ENCODE measurements at regions not wholly inside any gene's neighbourhood (a gene's known extent, or its start where the extent isn't known, plus 50 kb on each side); places are given as distances from the start of the nearest gene placed in this dataset.
A peak's percentile ranks its signal among the peaks of the same experiment; 100 is the strongest.
"Not testable (repeated sequence)": the region's sequence is repeated elsewhere in the genome, so short reads cannot be mapped to it uniquely, and the experiment has no call there.

DNA sequence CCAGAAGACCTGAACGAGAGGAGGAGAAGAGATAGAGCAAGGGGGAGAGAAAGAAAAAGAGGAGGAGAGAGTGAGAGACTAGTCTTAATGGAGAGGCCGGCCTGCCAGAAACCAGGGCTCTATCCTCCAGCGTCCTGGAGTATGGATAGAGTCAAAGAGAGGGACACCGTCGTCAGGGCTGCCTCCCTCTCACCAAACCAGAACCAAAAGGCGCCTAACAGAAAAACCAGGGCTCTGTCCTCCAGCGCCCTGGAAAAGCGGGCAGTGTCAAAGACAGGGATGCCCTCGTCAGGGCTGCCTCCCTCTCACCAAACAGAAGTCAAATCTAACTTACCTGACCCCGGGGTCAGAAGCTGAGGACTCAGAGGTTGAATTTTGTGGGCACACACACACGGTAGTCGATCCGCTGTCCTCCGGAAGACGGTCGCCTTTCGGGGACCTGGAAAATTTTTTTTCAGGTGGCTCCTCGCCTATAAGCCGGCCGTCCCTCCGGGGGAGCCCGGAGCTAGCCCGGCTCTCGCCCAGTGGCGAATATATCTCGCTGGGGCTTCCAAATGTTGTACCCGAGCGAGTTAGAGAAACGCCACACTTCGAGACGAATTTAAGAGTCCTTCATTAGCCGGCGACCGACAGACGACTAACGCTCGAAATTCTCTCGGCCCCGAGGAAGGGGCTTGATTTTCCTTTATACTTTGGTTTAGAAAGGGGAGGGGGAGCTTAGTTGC is 148.2 kb downstream of the TRIM27 start:
- no peak overlapping the region for H3K4me3 Mint-ChIP-seq
- peaks cover 9% of the 10 kb centered on the region for H3K4me1 Mint-ChIP-seq (ENCODE audit: low read depth)
- peak overlapping the region; percentile 83 for H3K27ac Mint-ChIP-seq
- H3K36me3 Mint-ChIP-seq (ENCODE audit: low read depth), result peaks cover 9% of the 10 kb centered on the region
- peaks cover 16% of the 10 kb centered on the region for H3K9me3 Mint-ChIP-seq
- no peak for DNase-seq (ENCODE audit: low spot score)
- intact Hi-C loops (cut with micrococcal nuclease), result loop anchor here (2.0 kb wide), 2 partner anchors 35 kb away; no protein-coding TSS in a partner anchor
- peaks cover 90% of the 10 kb centered on the region for H3K27me3 Mint-ChIP-seq (ENCODE audit: insufficient read depth)

DNA sequence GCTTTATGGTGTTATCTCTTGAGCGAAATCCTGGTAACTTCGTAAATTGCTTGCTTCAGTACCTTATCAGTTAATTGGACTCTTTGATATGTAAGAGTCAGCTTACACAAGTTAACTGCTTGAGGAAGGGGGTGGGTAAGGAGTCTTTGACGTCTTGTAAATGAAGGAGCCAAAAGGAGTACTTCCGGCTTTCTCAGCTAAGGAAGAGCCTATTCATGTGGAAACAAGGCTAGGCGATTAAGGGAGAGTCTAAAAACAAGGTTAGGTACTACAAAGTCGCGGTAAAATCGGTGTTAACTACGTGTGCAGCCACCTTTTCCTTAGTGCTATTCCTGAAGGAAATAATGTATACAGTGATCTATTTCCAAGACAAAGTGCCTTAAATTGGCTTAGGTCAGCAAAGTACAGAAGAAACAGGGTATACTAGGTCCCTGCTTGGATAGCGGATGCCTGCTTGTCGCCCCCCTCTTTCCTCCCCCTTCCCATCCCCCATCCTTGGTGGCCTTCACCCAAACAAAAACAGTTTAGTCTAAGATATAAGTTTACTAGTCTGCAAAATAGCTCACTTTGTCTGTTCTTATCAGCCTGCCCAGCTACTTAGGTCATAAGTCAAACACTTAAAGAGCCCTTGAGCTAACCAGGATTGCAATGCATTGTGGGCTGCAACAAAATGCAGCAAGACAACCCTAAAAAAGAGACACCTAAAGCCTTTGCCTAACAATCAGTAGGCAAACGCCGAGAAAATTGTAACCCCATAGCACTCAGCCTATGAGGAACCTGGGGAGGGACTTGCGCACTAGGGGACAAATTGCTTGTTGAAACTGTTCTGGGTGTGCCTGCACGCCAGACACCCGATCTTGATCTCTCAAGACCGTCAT is 147.3 kb downstream of the TRIM27 start:
- peaks cover 87% of the 10 kb centered on the region for H3K27me3 Mint-ChIP-seq (ENCODE audit: insufficient read depth)
- peaks cover 16% of the 10 kb centered on the region for H3K9me3 Mint-ChIP-seq
- H3K27ac Mint-ChIP-seq, result peak overlapping the region; percentile 8
- H3K4me3 Mint-ChIP-seq, result no peak overlapping the region
- no peak for DNase-seq (ENCODE audit: low spot score)
- H3K36me3 Mint-ChIP-seq (ENCODE audit: low read depth), result peaks cover 9% of the 10 kb centered on the region
- intact Hi-C loops (cut with micrococcal nuclease), result no loop called here
- peaks cover 9% of the 10 kb centered on the region for H3K4me1 Mint-ChIP-seq (ENCODE audit: low read depth)

DNA sequence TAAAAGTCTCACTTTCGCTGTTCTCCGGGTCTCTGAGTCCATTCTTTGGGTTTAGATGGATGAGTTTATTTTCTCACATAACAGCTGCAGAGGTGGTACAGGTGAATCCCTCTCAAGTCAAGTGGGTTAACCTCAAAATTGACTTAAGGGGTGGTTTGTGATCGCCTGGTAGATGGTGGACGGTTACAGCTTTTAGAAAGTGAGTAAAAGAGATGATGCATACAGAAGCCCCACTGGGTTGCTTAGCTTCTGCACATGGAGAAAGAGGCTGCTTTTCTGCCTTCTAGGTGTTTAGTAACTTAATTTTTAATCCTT is 146.7 kb downstream of the TRIM27 start:
- no peak for DNase-seq (ENCODE audit: low spot score)
- Mint-ChIP-seq H3K9me3 (peaks cover 16% of the 10 kb centered on the region), H3K4me1 (ENCODE audit: low read depth) (peaks cover 11% of the 10 kb centered on the region), H3K27ac (no peak overlapping the region), H3K27me3 (ENCODE audit: insufficient read depth) (peaks cover 86% of the 10 kb centered on the region), H3K36me3 (ENCODE audit: low read depth) (peaks cover 9% of the 10 kb centered on the region), H3K4me3 (no peak overlapping the region)
- intact Hi-C loops (cut with micrococcal nuclease), result no loop called here

DNA sequence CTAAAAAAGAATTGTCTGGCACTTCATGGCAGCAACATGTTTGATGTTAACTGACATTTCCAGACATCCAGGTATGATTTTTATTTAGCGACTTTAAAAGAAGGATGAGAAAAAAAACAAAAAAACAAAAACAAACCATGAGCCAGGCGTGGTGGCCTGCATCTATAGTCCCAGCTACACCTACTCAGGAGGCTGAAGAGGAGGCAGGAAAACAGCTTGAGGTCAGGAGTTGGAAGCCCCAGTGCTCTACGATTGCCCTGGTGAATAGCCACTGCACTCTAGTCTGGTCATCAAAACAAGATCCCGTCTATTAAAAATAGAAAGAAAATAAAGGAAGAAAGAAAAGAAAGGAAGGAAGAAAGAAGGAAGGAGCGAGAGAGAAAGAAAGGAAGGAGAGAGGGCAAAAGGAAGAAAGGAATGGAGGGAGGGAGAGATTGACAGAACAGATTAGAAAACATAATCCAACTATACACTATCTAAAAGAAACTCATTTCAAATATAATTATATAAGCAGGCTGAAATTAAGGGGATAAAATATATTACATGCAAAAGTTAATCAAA is 141.6 kb downstream of the TRIM27 start:
- Mint-ChIP-seq H3K4me1 (ENCODE audit: low read depth) (peaks cover 6% of the 10 kb centered on the region), H3K27me3 (ENCODE audit: insufficient read depth) (peaks cover 83% of the 10 kb centered on the region), H3K4me3 (no peak overlapping the region), H3K27ac (peak overlapping the region; percentile 27), H3K9me3 (peaks cover 16% of the 10 kb centered on the region), H3K36me3 (ENCODE audit: low read depth) (peaks cover 6% of the 10 kb centered on the region)
- intact Hi-C loops (cut with micrococcal nuclease), result no loop called here
- no peak for DNase-seq (ENCODE audit: low spot score)

DNA sequence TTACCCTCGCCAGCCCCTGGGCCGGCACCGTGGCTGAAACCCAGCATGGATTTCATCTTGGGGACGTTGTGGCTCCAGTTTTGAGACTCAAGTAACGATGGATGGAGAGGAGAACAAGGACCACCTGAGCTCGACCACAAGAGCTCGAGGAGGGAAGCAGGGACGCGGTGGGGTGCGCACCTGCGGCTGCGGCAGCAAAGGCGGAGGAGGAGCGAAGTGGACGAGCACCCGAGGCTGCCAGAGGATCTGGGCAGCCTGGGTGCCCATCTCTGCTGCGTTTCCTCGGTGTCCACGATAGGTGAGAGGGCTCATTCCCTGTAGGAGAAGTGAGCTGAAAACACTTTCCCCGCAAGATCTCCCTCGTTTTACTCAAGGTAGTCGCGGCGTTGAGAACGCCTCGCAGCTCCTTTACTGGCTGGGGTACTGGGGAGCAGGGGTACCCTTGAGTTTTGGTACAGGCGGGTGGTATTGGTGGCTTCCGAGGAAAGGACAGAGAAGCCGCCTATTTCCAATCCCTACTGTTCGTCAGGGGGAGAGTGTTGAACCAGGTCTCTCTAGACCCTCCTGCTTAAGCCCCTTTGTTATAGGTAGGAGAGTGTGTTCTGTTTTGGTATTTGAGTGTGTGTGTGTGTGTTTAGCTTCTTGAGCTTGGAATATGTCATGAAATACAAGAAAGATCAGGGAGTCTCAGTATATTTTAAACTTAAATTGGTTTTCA is 137.7 kb downstream of the TRIM27 start:
- DNase-seq (ENCODE audit: low spot score), result no peak
- intact Hi-C loops (cut with micrococcal nuclease), result no loop called here
- H3K36me3 Mint-ChIP-seq (ENCODE audit: low read depth), result peaks cover 5% of the 10 kb centered on the region
- no peak overlapping the region for H3K4me3 Mint-ChIP-seq
- peaks cover 20% of the 10 kb centered on the region for H3K4me1 Mint-ChIP-seq (ENCODE audit: low read depth)
- peak overlapping the region; percentile 1 for H3K27ac Mint-ChIP-seq
- H3K27me3 Mint-ChIP-seq (ENCODE audit: insufficient read depth), result peaks cover 87% of the 10 kb centered on the region
- H3K9me3 Mint-ChIP-seq, result peaks cover 12% of the 10 kb centered on the region

DNA sequence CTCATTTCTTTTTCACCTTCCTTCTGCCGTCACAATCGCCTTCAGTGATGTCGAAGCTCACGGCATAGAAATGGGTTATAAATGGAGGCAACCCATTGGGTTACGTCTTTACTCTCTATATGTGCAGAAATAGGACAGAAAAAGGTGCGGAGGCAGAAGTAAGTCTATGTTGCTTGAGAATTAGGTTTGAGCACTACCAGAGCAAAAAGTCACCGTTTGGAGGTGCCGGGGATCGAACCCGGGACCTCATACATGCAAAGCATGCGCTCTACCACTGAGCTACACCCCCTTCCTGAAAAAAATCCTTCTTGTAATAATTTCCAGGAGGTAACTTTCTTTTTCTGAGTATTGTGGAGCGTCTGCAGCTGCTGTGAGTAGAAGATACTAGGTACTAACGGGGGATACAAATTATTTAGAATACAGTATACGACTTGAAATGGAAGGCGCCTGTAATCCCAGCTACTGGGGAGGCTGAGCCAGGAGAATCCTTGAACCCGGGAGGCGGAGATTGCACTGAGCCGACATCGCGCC is 134.2 kb downstream of the TRIM27 start:
- Mint-ChIP-seq H3K4me1 (ENCODE audit: low read depth) (peaks cover 22% of the 10 kb centered on the region), H3K27ac (peak overlapping the region; percentile 67), H3K36me3 (ENCODE audit: low read depth) (peaks cover 6% of the 10 kb centered on the region), H3K27me3 (ENCODE audit: insufficient read depth) (peaks cover 86% of the 10 kb centered on the region), H3K4me3 (peak overlapping the region; percentile 62), H3K9me3 (peaks cover 7% of the 10 kb centered on the region)
- DNase-seq (ENCODE audit: low spot score), result no peak
- intact Hi-C loops (cut with micrococcal nuclease), result no loop called here

DNA sequence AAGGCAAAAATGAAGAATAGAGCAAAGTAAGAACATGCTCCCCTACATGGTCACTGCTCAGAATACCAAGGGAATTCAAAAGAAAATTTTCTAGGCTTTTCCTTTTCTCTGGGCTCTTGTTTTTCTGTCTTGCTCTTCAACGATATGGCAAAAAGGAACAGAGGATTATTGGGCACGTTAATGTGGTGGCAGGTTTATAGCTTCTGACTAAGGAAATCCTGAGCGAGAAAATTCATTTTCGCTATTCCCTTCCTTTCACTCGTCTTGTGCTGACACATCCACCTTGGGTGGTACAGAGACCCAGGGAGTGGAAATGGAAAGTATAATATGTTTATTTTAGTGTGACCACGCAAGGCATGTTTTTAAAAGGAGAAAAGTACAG is 132.8 kb downstream of the TRIM27 start:
- intact Hi-C loops (cut with micrococcal nuclease), result no loop called here
- peaks cover 11% of the 10 kb centered on the region for H3K9me3 Mint-ChIP-seq
- H3K27me3 Mint-ChIP-seq (ENCODE audit: insufficient read depth), result peaks cover 87% of the 10 kb centered on the region
- no peak for DNase-seq (ENCODE audit: low spot score)
- peaks cover 8% of the 10 kb centered on the region for H3K36me3 Mint-ChIP-seq (ENCODE audit: low read depth)
- H3K4me3 Mint-ChIP-seq, result no peak overlapping the region
- peaks cover 36% of the 10 kb centered on the region for H3K4me1 Mint-ChIP-seq (ENCODE audit: low read depth)
- peak overlapping the region; percentile 61 for H3K27ac Mint-ChIP-seq

DNA sequence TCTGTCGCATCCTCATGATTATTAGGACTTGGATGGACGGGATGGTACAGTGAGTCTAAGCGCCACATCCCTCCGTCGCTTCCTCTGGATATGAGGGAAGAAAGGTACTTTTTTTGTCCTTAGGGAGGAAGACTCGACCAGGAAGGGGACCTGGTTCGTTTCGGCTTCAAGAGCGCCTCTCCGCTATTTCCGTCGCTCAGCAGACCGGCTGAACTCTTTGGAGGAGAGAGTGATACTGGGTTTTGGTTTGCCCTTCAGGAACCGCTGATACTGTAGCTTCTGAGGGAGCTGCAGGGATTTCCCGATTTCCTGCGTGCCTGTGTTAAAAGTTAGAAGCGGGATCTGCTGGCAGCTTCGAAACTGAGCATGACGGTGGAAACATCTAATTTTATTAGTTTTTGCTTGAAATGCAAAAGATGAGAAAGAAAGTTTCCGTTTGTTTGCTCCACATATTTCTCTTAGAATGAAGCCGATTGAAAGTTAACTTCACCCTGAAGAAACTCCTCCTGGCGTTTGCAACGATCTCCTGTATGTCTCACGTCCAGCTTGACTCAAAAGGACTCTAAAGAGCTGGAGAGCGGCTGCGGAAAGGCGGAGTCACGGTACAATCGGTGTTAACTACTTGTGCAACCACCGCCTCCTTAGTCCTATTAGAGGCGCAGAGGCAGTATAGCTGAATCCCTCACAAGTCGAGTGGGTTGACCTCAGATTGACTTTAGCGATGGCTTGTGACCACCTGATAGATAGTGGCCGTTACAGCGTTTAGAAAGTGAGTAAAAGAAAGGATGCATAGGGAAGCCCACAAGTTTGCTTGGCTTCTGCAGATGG is 129.4 kb downstream of the TRIM27 start:
- Mint-ChIP-seq H3K9me3 (peaks cover 9% of the 10 kb centered on the region), H3K4me3 (peak overlapping the region; percentile 53), H3K27ac (peak overlapping the region; percentile 15), H3K27me3 (ENCODE audit: insufficient read depth) (peaks cover 83% of the 10 kb centered on the region), H3K4me1 (ENCODE audit: low read depth) (peaks cover 40% of the 10 kb centered on the region), H3K36me3 (ENCODE audit: low read depth) (peaks cover 5% of the 10 kb centered on the region)
- no peak for DNase-seq (ENCODE audit: low spot score)
- intact Hi-C loops (cut with micrococcal nuclease), result loop anchor here (2.0 kb wide), 1 partner anchor 16 kb away; no protein-coding TSS in a partner anchor

DNA sequence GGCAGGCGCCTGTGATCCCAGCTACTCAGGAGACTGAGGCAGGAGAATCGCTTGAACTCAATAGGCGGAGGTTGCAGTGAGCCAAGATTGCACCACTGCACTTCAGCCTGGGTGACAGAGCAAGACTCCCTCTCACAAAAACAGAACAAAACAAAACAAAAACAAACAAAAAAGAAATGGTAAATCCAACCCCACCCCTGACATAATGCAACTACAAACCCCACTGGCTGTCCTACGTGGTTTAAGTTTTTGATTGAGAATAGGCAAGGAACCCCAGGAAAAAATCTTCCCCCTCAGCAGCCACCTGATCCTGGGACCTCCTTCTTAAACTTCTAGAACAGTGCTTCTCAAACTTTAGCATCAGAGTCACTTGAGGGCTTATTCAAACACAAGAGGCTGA is 123.1 kb downstream of the TRIM27 start:
- H3K9me3 Mint-ChIP-seq; intact Hi-C loops (cut with micrococcal nuclease); H3K27ac Mint-ChIP-seq; H3K4me3 Mint-ChIP-seq; H3K36me3 Mint-ChIP-seq (ENCODE audit: low read depth); DNase-seq (ENCODE audit: low spot score): not testable (repeated sequence)
- H3K4me1 Mint-ChIP-seq (ENCODE audit: low read depth), result peaks cover 25% of the 10 kb centered on the region
- H3K27me3 Mint-ChIP-seq (ENCODE audit: insufficient read depth), result peaks cover 59% of the 10 kb centered on the region

DNA sequence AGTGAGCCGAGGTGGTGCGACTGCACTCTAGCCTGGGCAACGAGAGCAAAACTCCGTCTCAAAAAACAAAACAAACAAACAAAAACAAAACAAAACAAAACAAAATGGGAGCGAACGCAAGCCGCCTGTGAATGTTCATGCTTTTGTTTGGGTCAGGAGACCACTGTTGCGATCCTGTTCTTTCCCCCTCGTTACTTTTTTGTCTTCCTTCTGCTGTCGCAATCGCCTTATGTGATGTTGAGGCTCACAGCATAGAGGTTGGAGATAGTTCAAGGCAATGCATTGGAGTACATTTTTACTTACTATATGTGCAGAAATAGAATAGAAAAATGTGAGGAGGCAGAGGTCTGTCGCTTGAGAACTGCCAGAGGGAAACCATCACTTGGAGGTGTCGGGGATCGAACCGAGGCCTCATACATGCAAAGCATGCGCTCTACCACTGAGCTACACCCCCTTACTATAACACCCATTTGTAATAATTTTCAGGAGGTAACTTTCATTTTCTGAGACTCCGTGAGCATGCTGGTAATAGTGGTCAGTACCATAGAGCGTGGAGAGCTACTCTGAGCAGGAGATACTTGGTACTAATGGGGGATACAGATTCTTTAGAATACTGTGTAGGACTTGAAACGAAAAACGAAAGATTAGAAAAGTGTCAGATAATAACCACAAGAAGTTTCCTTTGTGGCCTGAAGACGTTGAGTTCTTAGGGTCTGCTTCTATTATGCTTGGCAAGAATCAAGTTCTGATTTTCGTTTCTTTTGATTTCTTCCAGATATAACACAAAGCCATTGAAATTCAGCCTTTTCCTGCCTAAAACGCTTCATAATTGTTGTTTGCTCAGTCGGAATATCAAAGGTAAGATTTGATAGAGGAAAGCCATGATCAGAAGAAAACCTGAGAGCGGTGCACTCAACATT is 121.1 kb downstream of the TRIM27 start:
- H3K4me3 Mint-ChIP-seq, result no peak overlapping the region

DNA sequence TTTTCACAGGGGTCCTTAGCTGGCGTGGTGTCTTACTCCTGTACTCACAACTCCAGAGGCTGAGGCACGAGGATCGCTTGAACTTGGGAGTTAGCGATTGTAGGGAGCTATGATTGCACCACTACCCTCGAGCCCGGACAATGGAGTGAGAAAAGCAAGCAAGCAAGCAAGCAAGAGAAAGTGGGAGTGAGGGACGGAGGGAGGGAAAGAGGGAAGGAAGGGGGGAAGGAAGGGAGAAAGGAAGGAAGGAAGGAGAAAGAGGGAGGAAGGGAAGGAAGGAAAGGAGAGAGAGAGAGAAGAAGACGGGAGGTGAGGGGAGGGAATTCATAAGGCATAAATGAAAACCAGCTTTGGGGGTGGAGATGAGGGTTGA is 120.5 kb downstream of the TRIM27 start:
- peaks cover 60% of the 10 kb centered on the region for H3K27me3 Mint-ChIP-seq (ENCODE audit: insufficient read depth)
- H3K4me3 Mint-ChIP-seq, result no peak overlapping the region

More for the DNA sequence above, 121.1 kb downstream of the TRIM27 start:
- no peaks in the 10 kb centered on the region for H3K36me3 Mint-ChIP-seq (ENCODE audit: low read depth)
- no peak overlapping the region for H3K27ac Mint-ChIP-seq
- peaks cover 58% of the 10 kb centered on the region for H3K27me3 Mint-ChIP-seq (ENCODE audit: insufficient read depth)
- intact Hi-C loops (cut with micrococcal nuclease), result no loop called here
- peaks cover 15% of the 10 kb centered on the region for H3K4me1 Mint-ChIP-seq (ENCODE audit: low read depth)
- DNase-seq (ENCODE audit: low spot score), result no peak
- peaks cover 4% of the 10 kb centered on the region for H3K9me3 Mint-ChIP-seq

More for the DNA sequence above, 120.5 kb downstream of the TRIM27 start:
- Mint-ChIP-seq H3K9me3 (peaks cover 8% of the 10 kb centered on the region), H3K27ac (no peak overlapping the region), H3K4me1 (ENCODE audit: low read depth) (peaks cover 22% of the 10 kb centered on the region), H3K36me3 (ENCODE audit: low read depth) (no peaks in the 10 kb centered on the region)
- no peak for DNase-seq (ENCODE audit: low spot score)
- intact Hi-C loops (cut with micrococcal nuclease), result no loop called here

All from activated T-helper 1 cell treated with anti-CD3 and anti-CD28 coated beads, Interleukin-12 subunit alpha, Interleukin-12 subunit beta, Interleukin-2, Interleukin-4 antibody, amounts not matched to agents 30 ng/mL and 10 ng/mL and 1 ng/mL, durations not matched to agents 14 hours and 24 hours and 36 hours (primary cell).